Upper lobe of left lung (tissue), 6 donors: ENCODE measurements at regions not wholly inside any gene's neighbourhood (a gene's known extent, or its start where the extent isn't known, plus 50 kb on each side); places are given as distances from the start of the nearest gene placed in this dataset.
A peak's percentile ranks its signal among the peaks of the same experiment; 100 is the strongest.

ENCODE experiments used
- ATAC-seq, 2 donors: fragments of 200-7000 bp; cut with Tn5 transposase; one replicate each; pipeline ENCODE4 v1.9.1; 2022; ENCODE audit warnings: mild to moderate bottlenecking in 2 of 2, moderate library complexity in 2 of 2; ENCODE audit not compliant: low FRiP score in 2 of 2
- DNase-seq, 2 donors: peaks; one replicate each; pipeline ENCODE4 v3.0.0-alpha.2; 2019 to 2020
- H3K27ac ChIP-seq, 4 donors: fragments of 200-600 bp; sonication (generic); one replicate each; pipeline ENCODE4 v1.5.1; 2016 to 2019
- H3K27me3 ChIP-seq, 4 donors: fragments of 200-600 bp; sonication (generic); one replicate each; pipeline ENCODE4 v1.5.1; 2017 to 2019
- H3K36me3 ChIP-seq, 4 donors: fragments of 200-600 bp; sonication (generic); one replicate each; pipeline ENCODE4 v1.5.1; 2016 to 2019
- H3K4me1 ChIP-seq, 4 donors: fragments of 200-600 bp; sonication (generic); one replicate each; pipeline ENCODE4 v1.5.1; 2018 to 2019
- H3K4me3 ChIP-seq, 4 donors: fragments of 200-600 bp; sonication (generic); one replicate each; pipeline ENCODE4 v1.5.1; 2017 to 2019; ENCODE audit warnings: mild to moderate bottlenecking in 2 of 4, moderate library complexity in 1 of 4
- H3K9me3 ChIP-seq, 4 donors: fragments of 200-600 bp; sonication (generic); one replicate each; pipeline ENCODE4 v1.5.1; 2018 to 2019
- CTCF ChIP-seq, 6 experiments: fragments of 450-650 bp in 4 of 6; fragments of 200-600 bp in 2 of 6; sonication (generic) in 2 of 6; IDR thresholded peaks; one replicate each; pipeline ENCODE4 v1.5.1; 2016 to 2019; ENCODE audit warnings: antibody characterized with exemption in 6 of 6
- EP300 ChIP-seq, 4 donors: sonication (generic); formaldehyde crosslinking; IDR thresholded peaks; one replicate each; pipeline ENCODE4 v1.5.1; 2017; ENCODE audit warnings: antibody characterized with exemption in 4 of 4, control low read depth in 2 of 4
- POLR2A ChIP-seq, 4 donors: fragments of 450-650 bp; IDR thresholded peaks; one replicate each; pipeline ENCODE4 v1.5.1; 2016 to 2017; ENCODE audit warnings: antibody characterized with exemption in 4 of 4, mild to moderate bottlenecking in 2 of 4
- POLR2AphosphoS5 ChIP-seq, 2 donors: sonication (generic); formaldehyde crosslinking; IDR thresholded peaks; one replicate each; pipeline ENCODE4 v1.5.1; 2017; ENCODE audit warnings: antibody characterized with exemption in 2 of 2
- WGBS, 2 donors: methylation state at CpG; one replicate each; pipeline ENCODE4 v1.1.5; 2017 to 2018; 5-methylcytosine and 5-hydroxymethylcytosine counted together
- donor health status: DM: no; HTN: no; CAD: no; lungs with moderate emphysema.
- donor health status: DM: no; HTN: yes; CAD: no; lungs with severe emphysema.

GRCh38 chr18:43882358-43883055 is 605.2 kb upstream of the SYT4 start:
- DNase-seq = no peak
- Histone ChIP-seq H3K4me1 (no peaks in the 10 kb centered on the region), H3K9me3 (no peaks in the 10 kb centered on the region), H3K4me3 (no peak overlapping the region), H3K27ac (no peak overlapping the region), H3K36me3 (no peaks in the 10 kb centered on the region), H3K27me3 (no peaks in the 10 kb centered on the region)
- WGBS, 2 donors = 64 to 65% methylated on average over 7 of the region's 7 CpGs
- peak in 1 of 2 donors; percentile 43 for ATAC-seq
- no peak for TF ChIP-seq POLR2A (IDR thresholded peaks at IDR 0.05)

- no peak for ATAC-seq
- Histone ChIP-seq H3K9me3 (no peaks in the 10 kb centered on the region), H3K27me3 (no peaks in the 10 kb centered on the region), H3K4me3 (no peak overlapping the region), H3K4me1 (no peaks in the 10 kb centered on the region), H3K36me3 (no peaks in the 10 kb centered on the region), H3K27ac (no peak overlapping the region)
- no peak for DNase-seq
- TF ChIP-seq POLR2AphosphoS5 (IDR thresholded peaks at IDR 0.05) = no peak
- no peak for TF ChIP-seq EP300 (IDR thresholded peaks at IDR 0.05)
- TF ChIP-seq CTCF (IDR thresholded peaks at IDR 0.05) = no peak
- TF ChIP-seq POLR2A (IDR thresholded peaks at IDR 0.05) = no peak
Measured at GRCh38 chr18:43883886-43884285, 606.6 kb upstream of the SYT4 start.

GRCh38 chr18:43886341-43886740 is 609.1 kb upstream of the SYT4 start:
- no peak for TF ChIP-seq EP300 (IDR thresholded peaks at IDR 0.05)
- no peak for TF ChIP-seq CTCF (IDR thresholded peaks at IDR 0.05)
- TF ChIP-seq POLR2AphosphoS5 (IDR thresholded peaks at IDR 0.05) = no peak
- no peak for TF ChIP-seq POLR2A (IDR thresholded peaks at IDR 0.05)
- Histone ChIP-seq H3K27me3 (no peaks in the 10 kb centered on the region), H3K4me1 (no peaks in the 10 kb centered on the region), H3K36me3 (no peaks in the 10 kb centered on the region), H3K27ac (no peak overlapping the region), H3K9me3 (no peaks in the 10 kb centered on the region), H3K4me3 (no peak overlapping the region)
- no peak for DNase-seq
- WGBS, 2 donors = 63 to 68% methylated on average over 1 of the region's 1 CpG
- no peak for ATAC-seq

- Histone ChIP-seq H3K4me3 (no peak overlapping the region), H3K27me3 (no peaks in the 10 kb centered on the region), H3K4me1 (no peaks in the 10 kb centered on the region), H3K9me3 (no peaks in the 10 kb centered on the region), H3K27ac (no peak overlapping the region), H3K36me3 (no peaks in the 10 kb centered on the region)
- DNase-seq = no peak
- 55 to 76% methylated on average over 2 of the region's 2 CpGs for WGBS, 2 donors
- TF ChIP-seq POLR2AphosphoS5 (IDR thresholded peaks at IDR 0.05) (no peak), CTCF (IDR thresholded peaks at IDR 0.05) (no peak), POLR2A (IDR thresholded peaks at IDR 0.05) (no peak), EP300 (IDR thresholded peaks at IDR 0.05) (no peak)
- ATAC-seq = no peak
Measured at GRCh38 chr18:43887491-43887890, 610.2 kb upstream of the SYT4 start.

GRCh38 chr18:43888598-43888997 is 611.3 kb upstream of the SYT4 start:
- DNase-seq (no peak), ATAC-seq (no peak)
- TF ChIP-seq EP300 (IDR thresholded peaks at IDR 0.05) (no peak), CTCF (IDR thresholded peaks at IDR 0.05) (no peak), POLR2A (IDR thresholded peaks at IDR 0.05) (no peak), POLR2AphosphoS5 (IDR thresholded peaks at IDR 0.05) (no peak)
- WGBS, 2 donors = 67 to 73% methylated on average over 3 of the region's 3 CpGs
- Histone ChIP-seq H3K27me3 (no peaks in the 10 kb centered on the region), H3K27ac (no peak overlapping the region), H3K4me3 (no peak overlapping the region), H3K4me1 (no peaks in the 10 kb centered on the region), H3K9me3 (no peaks in the 10 kb centered on the region), H3K36me3 (no peaks in the 10 kb centered on the region)
